Right lobe of liver (tissue), 6 donors: ENCODE measurements at regions not wholly inside any gene's neighbourhood (a gene's known extent, or its start where the extent isn't known, plus 50 kb on each side); places are given as distances from the start of the nearest gene placed in this dataset.

ENCODE experiments used
- ATAC-seq, 4 donors: fragments of 200-7000 bp; cut with Tn5 transposase; one replicate each; pipeline ENCODE4 v1.9.1; 2020; ENCODE audit warnings: mild to moderate bottlenecking in 4 of 4, moderate library complexity in 4 of 4
- DNase-seq, 3 donors: peaks; one replicate each; pipeline ENCODE4 v3.0.0-alpha.2; 2020
- H3K27ac ChIP-seq, 3 donors: fragments of 200-600 bp; one replicate each; pipeline ENCODE4 v1.8.0; 2022
- H3K27me3 ChIP-seq, 2 donors: fragments of 200-600 bp; one replicate each; pipeline ENCODE4 v1.8.0; 2022
- H3K36me3 ChIP-seq, 4 donors: fragments of 200-600 bp; sonication (generic) in 1 of 4; one replicate each; pipeline versions ENCODE4 v1.5.1 to v1.8.0; 2017 to 2022; ENCODE audit warnings: control low read depth in 1 of 4
- H3K4me1 ChIP-seq, 4 donors: fragments of 200-600 bp; sonication (generic) in 1 of 4; one replicate each; pipeline versions ENCODE4 v1.5.1 to v1.8.0; 2017 to 2022; ENCODE audit warnings: control low read depth in 1 of 4
- H3K4me3 ChIP-seq, 3 donors: fragments of 200-600 bp; one replicate each; pipeline ENCODE4 v1.8.0; 2022
- H3K9me3 ChIP-seq, 4 donors: fragments of 200-600 bp; sonication (generic) in 1 of 4; one replicate each; pipeline versions ENCODE4 v1.5.1 to v1.8.0; 2017 to 2022; ENCODE audit warnings: control low read depth in 1 of 4
- CTCF ChIP-seq, 4 donors: fragments of 200-600 bp in 3 of 4; fragments of 450-650 bp in 1 of 4; IDR thresholded peaks; one replicate each; pipeline versions ENCODE4 v1.5.1 to v1.8.0; 2016 to 2022; ENCODE audit warnings: antibody characterized with exemption in 4 of 4, mild to moderate bottlenecking in 2 of 4
- POLR2A ChIP-seq: fragments of 450-650 bp; IDR thresholded peaks from one replicate; pipeline ENCODE4 v1.6.1; 2017; ENCODE audit warnings: antibody characterized with exemption, mild to moderate bottlenecking
- WGBS: methylation state at CpG from one replicate; pipeline ENCODE4 v1.1.6; 2018; ENCODE audit warnings: low coverage, low lambda C conversion rate; ENCODE audit not compliant: insufficient coverage; ENCODE audit errors: missing lambda C conversion rate; 5-methylcytosine and 5-hydroxymethylcytosine counted together
- intact Hi-C, 2 donors: fragments of 100-400 bp; cut with DNase I; formaldehyde crosslinking; loops; one replicate each; pipeline versions ENCODE4 v1.11.2 to v1.14.1; 2022
- donor health status: DM: no; HTN: yes; CAD: no.
- donor health status: DM: no; HTN: no; CAD: no.
- donor health status: DM: no; HTN: no; CAD: no.
- donor health status: DM: no; HTN: yes; CAD: no.
- donor health status: DM: no; HTN: yes; CAD: no.

GRCh38 chr21:31446226-31446855 is 102.3 kb upstream of the TIAM1 start:
- TF ChIP-seq POLR2A, result no peak
- TF ChIP-seq CTCF (IDR thresholded peaks at IDR 0.05), result no peak
- Histone ChIP-seq H3K36me3 (no peaks in the 10 kb centered on the region), H3K4me1 (no peaks in the 10 kb centered on the region), H3K9me3 (peaks cover 0 to 1% (median 0%) of the 10 kb centered on the region in 4 donors), H3K4me3 (no peak overlapping the region), H3K27ac (no peak overlapping the region), H3K27me3 (no peaks in the 10 kb centered on the region)
- intact Hi-C loops, result no loop called here
- DNase-seq (no peak), ATAC-seq (no peak)
- WGBS, result 41% methylated on average over 8 of the region's 8 CpGs

GRCh38 chr21:31445137-31445536 is 101.1 kb upstream of the TIAM1 start:
- no peak for DNase-seq

GRCh38 chr21:31443736-31444521 is 99.9 kb upstream of the TIAM1 start:
- TF ChIP-seq CTCF (IDR thresholded peaks at IDR 0.05) (no peak), POLR2A (no peak)
- intact Hi-C loops, result no loop called here
- peak in 2 of 4 donors; percentile 30 to 44 for ATAC-seq
- H3K4me3 ChIP-seq, result no peak overlapping the region
- WGBS, result 54% methylated on average over 8 of the region's 8 CpGs
- DNase-seq, result no peak
- no peak overlapping the region for H3K27ac ChIP-seq
- no peaks in the 10 kb centered on the region for H3K27me3 ChIP-seq
- peaks cover 0 to 5% (median 2%) of the 10 kb centered on the region in 4 donors for H3K9me3 ChIP-seq
- H3K36me3 ChIP-seq, result no peaks in the 10 kb centered on the region
- no peaks in the 10 kb centered on the region for H3K4me1 ChIP-seq

More at GRCh38 chr21:31445137-31445536, 101.1 kb upstream of the TIAM1 start:
- Histone ChIP-seq H3K27me3 (no peaks in the 10 kb centered on the region), H3K27ac (no peak overlapping the region), H3K4me1 (no peaks in the 10 kb centered on the region), H3K9me3 (peaks cover 0 to 5% (median 2%) of the 10 kb centered on the region in 4 donors), H3K4me3 (no peak overlapping the region), H3K36me3 (no peaks in the 10 kb centered on the region)
- TF ChIP-seq CTCF (IDR thresholded peaks at IDR 0.05) (no peak), POLR2A (no peak)
- no peak for ATAC-seq
- 65% methylated on average over 4 of the region's 4 CpGs for WGBS
- intact Hi-C loops, result no loop called here

GRCh38 chr21:31442339-31442738 is 98.3 kb upstream of the TIAM1 start:
- intact Hi-C loops, result no loop called here
- Histone ChIP-seq H3K9me3 (peaks cover 0 to 5% (median 2%) of the 10 kb centered on the region in 4 donors), H3K36me3 (no peaks in the 10 kb centered on the region), H3K27me3 (no peaks in the 10 kb centered on the region), H3K4me1 (no peaks in the 10 kb centered on the region), H3K27ac (no peak overlapping the region), H3K4me3 (no peak overlapping the region)
- no peak for DNase-seq
- TF ChIP-seq POLR2A, result no peak
- 74% methylated on average over 5 of the region's 6 CpGs for WGBS
- no peak for ATAC-seq

- H3K27ac ChIP-seq, result no peak overlapping the region
- no peak overlapping the region for H3K4me3 ChIP-seq
- no peak for DNase-seq
- peak in 1 of 4 donors; percentile 38 for ATAC-seq
- no peaks in the 10 kb centered on the region for H3K36me3 ChIP-seq
- H3K27me3 ChIP-seq, result no peaks in the 10 kb centered on the region
- no peak for TF ChIP-seq POLR2A
- 90% methylated on average over 2 of the region's 9 CpGs for WGBS
- intact Hi-C loops, result no loop called here
- H3K4me1 ChIP-seq, result no peaks in the 10 kb centered on the region
- no peaks in the 10 kb centered on the region for H3K9me3 ChIP-seq
Measured at GRCh38 chr21:31429506-31429905, 85.4 kb upstream of the TIAM1 start.
